Lower lobe of right lung (tissue), 2 donors: ENCODE measurements at regions not wholly inside any gene's neighbourhood (a gene's known extent, or its start where the extent isn't known, plus 50 kb on each side); places are given as distances from the start of the nearest gene placed in this dataset.

ENCODE experiments used
- ATAC-seq, 2 donors: fragments of 200-7000 bp; cut with Tn5 transposase; one replicate each; pipeline ENCODE4 v1.9.1; 2020 to 2022; ENCODE audit warnings: mild to moderate bottlenecking in 2 of 2, moderate library complexity in 2 of 2
- DNase-seq: peaks from one replicate; pipeline ENCODE4 v3.0.0-alpha.2; 2020
- H3K27ac ChIP-seq: fragments of 200-600 bp; one replicate; pipeline ENCODE4 v1.8.0; 2022
- H3K27me3 ChIP-seq: fragments of 200-600 bp; one replicate; pipeline ENCODE4 v1.8.0; 2022; ENCODE audit warnings: low read depth
- H3K36me3 ChIP-seq: fragments of 200-600 bp; one replicate; pipeline ENCODE4 v1.8.0; 2022; ENCODE audit warnings: mild to moderate bottlenecking
- H3K4me1 ChIP-seq: fragments of 200-600 bp; one replicate; pipeline ENCODE4 v1.8.0; 2022
- H3K4me3 ChIP-seq: fragments of 200-600 bp; one replicate; pipeline ENCODE4 v1.8.0; 2022; ENCODE audit warnings: mild to moderate bottlenecking
- H3K9me3 ChIP-seq: fragments of 200-600 bp; one replicate; pipeline ENCODE4 v1.8.0; 2022
- intact Hi-C: fragments of 100-400 bp; cut with DNase I; formaldehyde crosslinking; loops from one replicate; pipeline ENCODE4 v1.11.0; 2022
- TF ChIP-seq, protein P1 (sequence below): fragments of 200-600 bp; IDR thresholded peaks from one replicate; pipeline ENCODE4 v1.8.0; 2022; ENCODE audit warnings: antibody characterized with exemption, mild to moderate bottlenecking
- donor health status: DM: no; HTN: yes; CAD: no; lungs with severe emphysema.

- DNase-seq (no peak), ATAC-seq (no peak)
- H3K36me3 ChIP-seq: no peaks in the 10 kb centered on the region
- H3K27me3 ChIP-seq: no peaks in the 10 kb centered on the region
- H3K9me3 ChIP-seq: no peaks in the 10 kb centered on the region
- H3K4me3 ChIP-seq: no peak overlapping the region
- H3K4me1 ChIP-seq: peaks cover 95% of the 10 kb centered on the region
- peak overlapping the region; percentile 77 for H3K27ac ChIP-seq
- TF ChIP-seq, protein P1, sequence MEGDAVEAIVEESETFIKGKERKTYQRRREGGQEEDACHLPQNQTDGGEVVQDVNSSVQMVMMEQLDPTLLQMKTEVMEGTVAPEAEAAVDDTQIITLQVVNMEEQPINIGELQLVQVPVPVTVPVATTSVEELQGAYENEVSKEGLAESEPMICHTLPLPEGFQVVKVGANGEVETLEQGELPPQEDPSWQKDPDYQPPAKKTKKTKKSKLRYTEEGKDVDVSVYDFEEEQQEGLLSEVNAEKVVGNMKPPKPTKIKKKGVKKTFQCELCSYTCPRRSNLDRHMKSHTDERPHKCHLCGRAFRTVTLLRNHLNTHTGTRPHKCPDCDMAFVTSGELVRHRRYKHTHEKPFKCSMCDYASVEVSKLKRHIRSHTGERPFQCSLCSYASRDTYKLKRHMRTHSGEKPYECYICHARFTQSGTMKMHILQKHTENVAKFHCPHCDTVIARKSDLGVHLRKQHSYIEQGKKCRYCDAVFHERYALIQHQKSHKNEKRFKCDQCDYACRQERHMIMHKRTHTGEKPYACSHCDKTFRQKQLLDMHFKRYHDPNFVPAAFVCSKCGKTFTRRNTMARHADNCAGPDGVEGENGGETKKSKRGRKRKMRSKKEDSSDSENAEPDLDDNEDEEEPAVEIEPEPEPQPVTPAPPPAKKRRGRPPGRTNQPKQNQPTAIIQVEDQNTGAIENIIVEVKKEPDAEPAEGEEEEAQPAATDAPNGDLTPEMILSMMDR: no peak
- intact Hi-C loops: no loop called here
These were observed 245.9 kb downstream of the SEC14L1 start for GRCh38 chr17:77386502-77387192.

DNA sequence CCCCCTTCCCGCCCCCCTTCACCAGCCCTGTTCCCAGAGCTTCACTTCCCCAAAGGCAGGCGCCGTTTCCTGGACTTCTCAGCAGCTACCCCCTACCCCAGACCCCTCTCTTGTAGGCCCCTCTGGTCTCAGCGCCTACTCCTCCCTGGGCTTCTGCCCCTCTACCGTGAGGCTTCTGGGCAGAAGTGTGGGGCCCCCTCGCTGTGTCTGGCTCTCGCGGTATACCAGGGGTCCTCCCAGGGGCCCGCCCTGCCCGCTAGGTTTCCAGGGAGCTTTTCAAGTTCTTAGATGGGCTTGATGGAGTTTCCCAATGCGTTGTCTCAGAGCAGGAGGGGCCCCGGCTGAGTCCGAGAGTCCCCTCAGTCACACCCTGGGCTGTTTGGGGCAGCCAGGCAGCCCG lies 247.1 kb downstream of the SEC14L1 start:
- peaks cover 95% of the 10 kb centered on the region for H3K4me1 ChIP-seq
- H3K9me3 ChIP-seq: no peaks in the 10 kb centered on the region
- peak overlapping the region; percentile 81 for H3K27ac ChIP-seq
- DNase-seq: no peak
- no peak for ATAC-seq
- no peaks in the 10 kb centered on the region for H3K27me3 ChIP-seq
- no peak overlapping the region for H3K4me3 ChIP-seq
- intact Hi-C loops: no loop called here
- H3K36me3 ChIP-seq: no peaks in the 10 kb centered on the region
- TF ChIP-seq, protein P1: no peak

GRCh38 chr17:77388384-77389306 lies 247.9 kb downstream of the SEC14L1 start:
- ATAC-seq (no peak), DNase-seq (no peak)
- Histone ChIP-seq H3K36me3 (no peaks in the 10 kb centered on the region), H3K9me3 (no peaks in the 10 kb centered on the region), H3K27ac (peak overlapping the region; percentile 81), H3K4me3 (peak overlapping the region; percentile 45), H3K27me3 (no peaks in the 10 kb centered on the region), H3K4me1 (peaks cover 95% of the 10 kb centered on the region)
- TF ChIP-seq, protein P1: no peak
- intact Hi-C loops: no loop called here

GRCh38 chr17:77390870-77391269 lies 250.1 kb downstream of the SEC14L1 start:
- DNase-seq: no peak
- no peak for ATAC-seq
- intact Hi-C loops: no loop called here
- H3K9me3 ChIP-seq: no peaks in the 10 kb centered on the region
- peak overlapping the region; percentile 76 for H3K27ac ChIP-seq
- TF ChIP-seq, protein P1: no peak
- no peaks in the 10 kb centered on the region for H3K36me3 ChIP-seq
- no peak overlapping the region for H3K4me3 ChIP-seq
- no peaks in the 10 kb centered on the region for H3K27me3 ChIP-seq
- H3K4me1 ChIP-seq: peaks cover 93% of the 10 kb centered on the region

- H3K4me3 ChIP-seq: no peak overlapping the region
- peak overlapping the region; percentile 76 for H3K27ac ChIP-seq
- DNase-seq (no peak), ATAC-seq (peak in 1 of 2 donors; percentile 18)
- TF ChIP-seq, protein P1: no peak
- peaks cover 84% of the 10 kb centered on the region for H3K4me1 ChIP-seq
- H3K9me3 ChIP-seq: no peaks in the 10 kb centered on the region
- intact Hi-C loops: no loop called here
- H3K27me3 ChIP-seq: no peaks in the 10 kb centered on the region
- no peaks in the 10 kb centered on the region for H3K36me3 ChIP-seq
These were observed 251.1 kb downstream of the SEC14L1 start for GRCh38 chr17:77391668-77392375.
